GM18505 (cell line): ENCODE measurements at regions not wholly inside any gene's neighbourhood (a gene's known extent, or its start where the extent isn't known, plus 50 kb on each side); places are given as distances from the start of the nearest gene placed in this dataset.

ENCODE experiments used
- ATAC-seq: cut with Tn5 transposase; IDR thresholded peaks from one replicate; pipeline ENCODE4 v1.9.1; 2021; ENCODE audit not compliant: unreplicated experiment
- POLR2A ChIP-seq: IDR thresholded peaks from 4 replicates; pipeline ENCODE4 v1.6.1; 2011; ENCODE audit warnings: borderline replicate concordance; ENCODE audit not compliant: insufficient read depth, insufficient read length; ENCODE audit errors: extremely low read depth

DNA sequence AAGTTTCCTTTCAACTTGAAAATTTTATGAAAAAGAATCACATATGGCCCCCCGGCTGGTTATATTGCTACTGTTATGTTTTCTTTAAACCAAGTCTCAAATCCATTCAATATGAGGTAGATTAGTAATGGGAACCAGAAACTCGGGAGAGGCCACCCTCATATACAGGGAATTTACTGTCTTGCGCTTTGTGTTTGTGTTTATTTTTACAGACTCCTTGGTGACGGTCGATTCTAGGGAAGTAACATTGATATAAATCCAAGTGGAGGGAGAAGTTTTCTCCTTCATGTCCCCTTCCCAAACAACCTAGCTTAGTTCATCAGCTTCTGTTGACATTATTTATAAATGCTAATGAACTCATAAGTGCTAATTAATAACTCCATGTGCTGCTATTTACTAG, 163.5 kb upstream of the LMO4 start:
- no peak for TF ChIP-seq POLR2A
- no peak for ATAC-seq

DNA sequence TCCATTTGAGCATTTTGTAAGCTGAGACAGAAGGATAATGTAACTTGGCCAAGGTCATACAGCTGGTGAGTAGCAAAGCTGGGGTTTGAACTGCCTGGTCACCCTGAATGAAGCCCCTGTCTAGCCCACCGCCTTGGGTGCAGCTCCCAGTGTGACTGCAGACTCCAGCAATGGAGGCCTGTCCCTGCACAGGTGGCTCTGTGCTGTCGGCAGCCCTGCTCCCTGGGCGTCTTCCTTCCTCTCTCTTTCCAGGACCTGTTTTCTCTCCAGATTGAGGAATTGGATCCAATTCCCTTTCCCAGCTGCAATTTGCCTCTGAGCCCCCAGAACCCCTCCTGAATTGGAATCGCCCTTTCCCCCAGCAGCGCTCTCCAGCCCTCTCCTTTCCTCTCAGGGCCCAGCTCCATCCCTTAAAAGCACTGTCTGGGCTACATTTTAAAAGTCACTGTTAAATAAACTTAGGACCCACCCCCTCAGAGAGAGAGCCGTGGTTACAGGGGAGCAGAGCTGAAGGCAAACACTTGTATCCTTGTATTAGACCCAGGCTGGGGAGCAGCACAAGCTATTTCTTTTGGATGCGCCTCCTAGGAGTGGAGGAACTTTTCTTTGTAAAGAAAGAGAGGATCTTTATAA, 161.4 kb upstream of the LMO4 start:
- no peak for TF ChIP-seq POLR2A
- ATAC-seq: no peak

DNA sequence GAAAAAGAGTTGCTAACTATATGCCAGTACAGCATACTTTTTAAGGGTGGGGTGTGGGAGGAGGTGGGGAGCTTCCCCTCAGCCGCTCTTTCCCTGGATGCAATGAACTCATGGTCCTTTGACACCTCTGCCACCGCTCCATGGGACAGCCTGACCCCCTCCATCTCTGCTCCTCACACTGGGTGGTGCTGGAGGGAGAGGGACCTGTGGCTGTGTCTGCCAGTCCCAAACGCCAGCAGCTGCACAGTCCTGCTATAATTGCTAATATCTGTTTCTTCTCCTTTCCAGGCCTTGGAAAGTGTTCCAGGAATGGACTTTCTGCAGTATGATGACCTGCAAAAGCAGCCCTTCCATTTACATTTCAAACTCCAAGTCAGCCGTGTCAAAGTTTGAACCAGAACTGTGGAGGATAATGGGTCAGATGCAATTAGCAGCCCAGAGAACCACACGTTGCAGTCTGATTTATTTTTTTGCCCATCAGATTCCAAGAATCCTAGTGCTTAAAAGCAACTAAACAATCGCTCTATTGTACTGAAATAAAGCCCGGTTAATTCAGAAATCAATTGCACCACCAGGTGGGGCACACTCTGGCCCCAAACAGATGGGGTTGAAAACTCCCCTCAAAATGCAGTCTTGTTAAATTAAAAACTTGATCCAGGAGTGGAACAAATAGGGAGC, 160.7 kb upstream of the LMO4 start:
- ATAC-seq: no peak
- TF ChIP-seq POLR2A: no peak

DNA sequence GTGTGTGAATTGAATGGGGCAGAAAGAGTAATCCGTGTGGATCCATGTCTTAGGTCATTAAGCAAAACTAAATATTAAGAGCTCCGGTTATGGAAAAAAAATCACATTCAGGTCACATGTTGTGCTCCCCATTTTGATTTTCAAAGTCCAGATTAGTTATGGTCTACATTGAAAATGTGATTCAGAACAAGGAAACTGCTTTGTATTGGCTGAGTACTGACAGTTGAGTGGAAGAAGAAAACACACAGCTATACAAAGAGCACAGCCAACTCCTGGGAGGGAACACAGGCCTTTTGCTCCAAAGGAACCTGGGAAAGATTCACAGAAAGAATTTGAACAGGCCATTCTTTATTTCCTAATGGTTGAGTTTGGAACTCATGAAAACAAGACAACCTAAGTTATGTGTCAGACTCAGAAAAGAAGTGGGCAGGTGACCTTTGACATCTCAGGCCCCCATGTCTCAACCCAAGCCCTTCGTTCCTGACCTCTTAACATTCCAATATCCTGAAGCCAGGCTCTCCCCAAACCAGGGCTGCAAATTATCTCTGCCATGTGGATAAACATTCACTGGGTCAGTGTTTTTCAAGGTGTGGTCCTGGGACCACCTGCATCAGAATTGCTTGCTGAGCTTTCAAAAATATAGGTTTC, 159.3 kb upstream of the LMO4 start:
- ATAC-seq: no peak
- no peak for TF ChIP-seq POLR2A

DNA sequence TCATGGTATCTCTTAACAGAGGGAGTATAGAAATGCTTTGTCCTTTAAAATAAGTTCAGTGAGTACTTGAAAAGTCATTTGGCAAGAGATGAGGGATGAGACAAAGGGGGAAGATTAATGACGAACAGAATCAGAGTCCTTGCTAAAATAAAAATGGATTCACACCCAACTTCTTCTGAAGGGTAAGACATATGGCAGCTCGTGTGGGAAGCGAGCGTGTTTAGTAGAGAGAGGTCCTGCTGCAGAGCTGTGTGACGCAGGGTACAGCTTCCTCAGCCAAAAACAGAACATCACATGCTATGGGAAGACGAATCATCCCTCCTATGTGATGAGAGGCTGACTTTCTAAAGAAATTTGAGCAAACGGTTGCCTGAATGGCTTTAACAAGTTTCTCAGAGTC, 158.5 kb upstream of the LMO4 start:
- no peak for TF ChIP-seq POLR2A

DNA sequence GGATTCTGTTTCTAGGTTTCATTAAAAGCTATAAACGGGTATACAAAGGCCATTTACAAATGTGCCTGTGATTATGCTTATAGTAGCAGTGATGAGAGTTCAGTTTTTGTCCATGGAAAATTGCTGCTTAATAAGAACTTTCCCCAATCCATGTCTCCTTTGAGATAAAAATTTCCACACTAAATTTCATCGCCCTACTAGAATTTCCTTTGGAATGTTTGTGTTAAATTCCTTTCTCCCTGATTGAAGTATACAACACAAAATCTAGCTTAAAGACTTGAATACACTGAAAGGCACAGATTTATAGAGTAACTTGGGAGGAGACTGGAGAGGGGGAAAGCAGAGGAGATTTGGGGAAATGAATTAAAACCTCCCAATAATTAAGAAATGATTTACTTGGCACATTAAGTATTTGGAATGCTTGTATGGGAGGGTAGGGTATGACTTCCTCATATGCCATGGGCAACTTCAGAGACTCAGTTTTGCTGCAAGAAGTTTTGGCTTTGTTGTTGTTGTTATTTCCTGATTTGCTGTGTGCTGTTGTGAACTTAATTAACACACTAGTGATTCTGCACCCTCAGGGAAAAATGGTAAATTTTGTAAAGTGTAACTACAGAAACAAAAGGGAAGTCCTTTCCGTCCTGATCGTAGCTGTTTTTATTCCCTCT, 157.6 kb upstream of the LMO4 start:
- no peak for TF ChIP-seq POLR2A
- no peak for ATAC-seq

More for the DNA sequence above, 158.5 kb upstream of the LMO4 start:
- ATAC-seq: no peak

DNA sequence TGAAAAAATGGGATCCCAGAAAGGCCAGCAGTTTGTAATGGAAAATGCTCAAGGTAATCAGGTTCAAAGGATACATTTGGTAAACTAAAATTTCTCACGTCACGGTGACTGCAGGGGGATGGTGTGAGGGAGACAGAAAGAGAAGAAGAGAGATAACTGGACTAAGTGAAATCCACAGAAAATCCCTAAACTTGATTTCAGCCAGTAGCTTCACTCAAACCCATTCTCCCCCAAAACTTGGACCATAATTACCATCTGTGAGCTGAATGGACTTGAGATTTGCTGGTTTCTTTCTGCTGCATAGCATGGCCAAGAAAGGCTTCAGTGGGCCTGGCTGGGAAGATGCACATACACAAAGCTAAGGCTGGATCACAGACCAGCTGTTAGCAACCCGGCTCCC, 155.4 kb upstream of the LMO4 start:
- no peak for ATAC-seq
- TF ChIP-seq POLR2A: no peak

DNA sequence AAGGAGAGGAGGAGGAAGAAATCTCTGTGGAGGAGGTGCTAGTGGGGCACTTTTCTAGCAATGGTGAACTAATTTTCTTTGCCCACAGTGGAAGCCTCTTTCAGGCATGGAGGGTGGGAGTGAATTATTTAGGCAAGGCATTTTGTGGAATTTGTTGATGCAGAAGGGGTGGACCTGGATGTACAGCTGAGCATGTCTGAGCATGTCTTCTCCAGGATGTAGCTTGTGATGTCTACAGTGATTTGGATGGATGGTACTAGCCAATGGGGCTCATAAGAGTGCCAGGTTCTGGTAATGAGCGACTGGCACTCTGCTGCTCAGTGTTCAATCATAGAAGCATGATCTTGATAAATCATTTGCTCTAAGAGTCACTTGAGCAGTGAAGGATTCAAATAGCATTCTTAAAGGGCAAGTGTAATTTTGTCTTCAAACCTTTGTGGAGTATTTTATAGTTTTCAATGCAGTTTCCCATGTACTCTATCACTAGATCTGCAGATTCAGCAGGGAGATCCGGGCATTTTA, 153.9 kb upstream of the LMO4 start:
- no peak for TF ChIP-seq POLR2A
- no peak for ATAC-seq

DNA sequence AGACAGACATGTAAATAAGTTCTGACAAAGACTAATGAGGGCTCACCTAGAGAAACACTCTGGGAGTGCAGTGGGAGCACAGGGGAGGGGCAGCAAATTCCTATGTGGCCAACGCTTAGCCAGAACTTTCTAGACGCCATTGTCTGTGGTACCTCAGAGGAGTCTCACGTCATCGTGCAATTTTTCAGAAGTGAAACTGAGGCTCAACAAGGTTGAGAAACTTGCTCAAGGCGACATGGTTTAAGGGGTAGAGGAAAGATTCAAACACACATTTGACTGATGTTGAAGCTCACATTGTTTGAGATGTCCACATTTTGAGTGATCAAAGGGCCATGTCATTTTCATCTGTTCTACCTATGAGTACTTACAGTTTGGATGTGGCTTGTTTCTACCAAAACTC, 152.6 kb upstream of the LMO4 start:
- TF ChIP-seq POLR2A: no peak
- no peak for ATAC-seq

DNA sequence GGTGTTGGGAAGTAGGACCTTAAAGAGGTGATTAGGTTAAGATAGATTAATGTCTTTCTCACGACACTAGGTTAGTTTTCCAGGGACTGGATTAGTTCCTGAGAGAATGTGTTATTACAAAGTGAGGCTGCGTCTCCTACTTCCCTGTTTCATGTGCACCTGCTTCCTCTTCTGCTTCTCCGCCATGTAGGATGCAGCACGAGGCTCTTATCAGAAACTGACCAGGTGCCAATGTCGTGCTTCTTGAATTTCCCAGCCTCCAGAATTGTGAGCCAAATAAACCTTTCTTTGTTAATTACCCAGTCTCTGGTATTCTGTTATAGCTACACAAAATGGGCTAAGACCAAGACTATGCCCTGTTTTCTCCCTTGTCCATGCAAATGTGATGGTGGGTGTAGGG, 152.2 kb upstream of the LMO4 start:
- TF ChIP-seq POLR2A: no peak
- no peak for ATAC-seq

DNA sequence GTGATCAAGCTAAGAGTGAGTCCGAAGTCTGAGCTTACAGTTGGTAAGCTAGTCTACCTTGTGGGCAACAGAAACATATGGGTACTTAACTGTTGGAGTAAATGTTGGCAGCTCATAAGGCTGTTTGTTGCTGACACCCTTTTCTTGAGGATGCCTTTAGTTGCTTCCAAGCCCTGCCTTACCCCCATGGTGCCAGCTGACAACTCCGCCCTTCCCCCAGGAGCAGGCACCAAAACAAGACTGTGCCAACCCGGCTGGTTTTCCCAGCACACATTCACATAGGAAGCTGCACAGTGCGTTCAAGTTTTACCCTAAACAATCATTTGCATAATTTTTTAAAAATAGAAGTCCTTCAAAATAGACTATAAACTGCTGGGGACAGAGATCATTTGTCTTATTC, 150.2 kb upstream of the LMO4 start:
- ATAC-seq: no peak
- no peak for TF ChIP-seq POLR2A

DNA sequence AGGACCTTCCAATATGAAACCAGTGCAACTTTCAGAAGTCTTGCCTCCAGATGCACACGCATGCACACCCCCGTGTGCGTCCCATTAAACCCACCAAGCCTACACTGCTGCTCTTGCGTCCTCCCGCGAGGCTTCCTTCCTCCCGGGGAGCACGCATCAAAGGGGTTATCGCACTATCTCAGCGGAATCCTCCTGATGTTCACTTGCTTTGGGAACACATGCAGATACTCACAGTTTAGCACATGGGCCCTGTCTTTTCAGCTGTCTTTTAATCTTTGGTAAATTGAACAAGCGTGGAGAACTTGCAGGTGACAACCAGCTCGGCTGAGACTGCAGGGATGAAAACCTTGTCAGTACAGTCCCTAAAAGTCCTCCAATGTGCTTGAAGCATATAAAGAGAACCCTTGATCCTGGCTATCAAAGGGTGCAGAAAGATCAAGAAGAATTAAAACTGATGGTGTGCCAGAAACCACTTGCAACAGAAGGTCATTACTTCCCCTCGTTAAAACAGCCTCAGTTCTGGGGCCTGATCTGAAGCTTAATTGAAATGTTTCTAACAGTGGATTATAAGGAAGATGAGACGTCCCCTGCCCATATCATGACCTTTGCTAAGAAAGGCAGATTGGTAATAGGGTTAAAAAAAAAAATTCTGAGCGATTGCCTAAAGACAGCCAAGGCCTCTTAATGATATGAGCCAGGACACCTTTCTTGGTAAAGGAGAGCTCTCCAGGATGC, 149.4 kb upstream of the LMO4 start:
- no peak for ATAC-seq

DNA sequence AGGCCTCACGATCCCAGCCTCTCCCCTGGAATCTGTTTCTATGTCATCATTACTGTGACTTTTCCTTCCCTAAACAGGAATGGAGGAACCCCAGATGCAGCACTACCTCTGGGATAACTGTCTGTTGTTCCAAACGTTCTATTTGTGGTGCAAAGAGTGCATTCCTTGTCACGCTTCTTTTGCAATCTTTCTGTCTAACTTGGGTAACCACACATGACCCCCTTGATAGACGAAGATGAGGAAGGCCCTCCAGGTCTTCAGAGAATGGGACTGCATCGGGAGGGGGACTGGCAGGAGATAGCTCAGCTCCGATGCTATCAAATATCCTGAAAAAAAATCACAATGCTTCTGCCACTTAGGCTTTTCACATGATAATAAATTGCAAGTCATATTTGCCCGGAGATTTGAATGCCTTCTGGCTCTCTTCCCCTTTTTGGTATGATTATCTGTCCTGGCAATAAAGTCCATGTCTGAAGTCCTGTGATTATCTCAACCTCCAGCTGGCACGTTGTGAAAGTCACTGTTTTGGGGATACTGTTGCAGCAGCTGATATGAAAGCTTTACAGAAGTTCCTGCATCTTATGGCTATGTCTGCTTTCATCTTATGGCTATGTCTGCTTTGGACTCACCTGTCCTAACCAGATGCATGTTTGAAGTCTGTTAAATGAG, 148.7 kb upstream of the LMO4 start:
- no peak for ATAC-seq
- TF ChIP-seq POLR2A: no peak

More for the DNA sequence above, 149.4 kb upstream of the LMO4 start:
- TF ChIP-seq POLR2A: no peak

DNA sequence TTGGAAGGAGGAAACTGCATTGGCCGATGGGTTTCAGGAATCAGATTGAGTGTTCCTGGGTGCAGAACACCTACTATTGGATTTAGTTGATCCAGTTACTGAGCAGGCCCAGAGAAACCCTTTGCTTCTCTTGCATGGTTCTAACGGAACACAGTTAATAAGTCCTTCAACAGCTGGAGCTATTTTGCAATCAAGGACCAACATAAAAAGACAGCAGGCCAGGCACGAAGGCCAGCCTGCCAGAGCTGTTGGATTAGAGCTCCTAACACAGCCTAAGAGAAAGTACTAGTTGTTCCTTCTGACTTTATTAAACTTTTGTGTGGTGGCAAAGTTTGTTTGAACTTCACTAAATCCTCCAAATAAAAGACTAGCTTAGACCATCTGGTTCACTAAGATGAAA, 148.0 kb upstream of the LMO4 start:
- ATAC-seq: no peak
- TF ChIP-seq POLR2A: no peak
